ENCODE measurements at regions not wholly inside any gene's neighbourhood (a gene's known extent, or its start where the extent isn't known, plus 50 kb on each side); places are given as distances from the start of the nearest gene placed in this dataset.

- ChIA-PET CTCF (no interaction called here), RAD21 (ENCODE audit: low non-redundant PET in 1 of 2, low total read pairs in 2 of 2, uncharacterized antibody in 2 of 2, unreplicated experiment in 2 of 2) (no interaction called here), POLR2A (no interaction called here)
- Histone ChIP-seq H3K4me1 (ENCODE audit: control insufficient read depth in 1 of 2, insufficient read depth in 2 of 2, low read length in 2 of 2) (no peaks in the 10 kb centered on the region), H3K4me3 (replicated peaks in 1 of 2; ENCODE audit: low read depth in 1 of 2, low read length in 2 of 2) (no peak overlapping the region), H2AFZ (ENCODE audit: low read depth, low read length, poor library complexity, severe bottlenecking) (no peak overlapping the region), H3K9me3 (ENCODE audit: control insufficient read depth in 1 of 2, insufficient read depth in 1 of 2, low read depth in 1 of 2, low read length in 2 of 2) (no peaks in the 10 kb centered on the region), H4K20me1 (ENCODE audit: insufficient read depth) (no peaks in the 10 kb centered on the region), H3K4me2 (ENCODE audit: low read length) (no peak overlapping the region), H3K9me2 (ENCODE audit: insufficient read depth) (no peaks in the 10 kb centered on the region), H3K79me2 (ENCODE audit: insufficient read depth, low read length) (no peaks in the 10 kb centered on the region), H3K27me3 (ENCODE audit: insufficient read depth, low read length) (no peaks in the 10 kb centered on the region), H3K36me3 (ENCODE audit: control insufficient read depth in 1 of 2, insufficient read depth in 2 of 2, low read length in 2 of 2) (no peaks in the 10 kb centered on the region), H3K9ac (ENCODE audit: low read length) (no peak overlapping the region), H3K27ac (ENCODE audit: low read depth, low read length) (no peak overlapping the region)
- ATAC-seq (no peak), DNase-seq (ENCODE audit: low read depth, low spot score) (no peak)
- no peak for TF ChIP-seq FOSL1 (IDR thresholded peaks at IDR 0.05; ENCODE audit: low read depth)
- TF ChIP-seq CTCF (IDR thresholded peaks at IDR 0.05 in 2 of 3, conservative IDR thresholded peaks at IDR 0.05 in 1 of 3; ENCODE audit: borderline replicate concordance in 1 of 3, insufficient read depth in 1 of 3, low read depth in 2 of 3, low read length in 2 of 3): no peak
- TF ChIP-seq CEBPB (IDR thresholded peaks at IDR 0.05; ENCODE audit: low read depth): no peak
- no peak for TF ChIP-seq SIN3A (IDR thresholded peaks at IDR 0.05; ENCODE audit: low read depth)
- TF ChIP-seq ZFX (IDR thresholded peaks at IDR 0.05): no peak
- no peak for TF ChIP-seq YY1 (IDR thresholded peaks at IDR 0.05; ENCODE audit: extremely low read depth, insufficient replicate concordance, low read depth, low read length)
- no peak for TF ChIP-seq ZBTB33 (IDR thresholded peaks at IDR 0.05; ENCODE audit: extremely low read depth, insufficient replicate concordance, low read length)
- TF ChIP-seq ELF1 (IDR thresholded peaks at IDR 0.05; ENCODE audit: borderline replicate concordance, low read depth): no peak
- no peak for TF ChIP-seq ATF3 (IDR thresholded peaks at IDR 0.05)
- intact Hi-C loops (cut with micrococcal nuclease): no loop called here
- no TSS peak for BruUV-seq (replicated peaks)
Measured at GRCh38 chr14:101177301-101177971, 273.9 kb upstream of the RTL1 start.
